ENCODE measurements at regions not wholly inside any gene's neighbourhood (a gene's known extent, or its start where the extent isn't known, plus 50 kb on each side); places are given as distances from the start of the nearest gene placed in this dataset.

DNA sequence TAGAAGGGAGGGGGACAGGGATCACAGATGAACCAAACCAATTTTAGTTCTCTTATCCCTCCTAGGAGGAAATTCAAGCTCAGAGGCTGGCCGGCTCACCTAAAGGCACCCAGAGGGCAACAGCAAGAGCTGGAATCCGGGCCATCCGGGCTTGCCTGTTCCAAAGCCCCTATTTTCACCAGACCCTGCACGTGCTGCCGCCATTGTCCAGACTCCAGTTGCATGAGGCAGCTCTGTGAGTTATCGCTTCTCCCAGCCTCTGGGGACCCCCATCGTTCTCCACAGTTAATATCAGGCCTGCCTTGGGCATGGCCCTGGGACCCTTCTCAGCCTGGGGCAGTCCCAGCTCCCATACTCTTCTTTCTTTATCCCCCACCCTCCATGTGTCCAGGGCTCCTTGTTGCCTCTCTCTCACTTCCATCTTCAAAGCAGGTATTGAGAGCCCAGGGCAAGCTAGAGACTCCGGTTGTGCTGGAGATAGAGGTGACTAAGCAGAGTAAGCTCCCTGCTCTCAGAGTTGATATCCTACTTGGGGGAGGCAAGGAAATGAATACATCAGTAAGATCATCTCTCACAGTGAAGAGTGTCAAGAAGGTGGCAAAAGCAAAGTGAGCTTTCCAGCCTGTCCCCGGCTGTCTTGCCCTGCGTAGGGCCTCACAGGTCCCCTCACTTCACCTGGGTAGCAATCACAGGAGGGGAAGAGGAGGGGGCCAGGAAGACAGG, 322.8 kb downstream of the UACA start:
- DNase-seq, result no peak

DNA sequence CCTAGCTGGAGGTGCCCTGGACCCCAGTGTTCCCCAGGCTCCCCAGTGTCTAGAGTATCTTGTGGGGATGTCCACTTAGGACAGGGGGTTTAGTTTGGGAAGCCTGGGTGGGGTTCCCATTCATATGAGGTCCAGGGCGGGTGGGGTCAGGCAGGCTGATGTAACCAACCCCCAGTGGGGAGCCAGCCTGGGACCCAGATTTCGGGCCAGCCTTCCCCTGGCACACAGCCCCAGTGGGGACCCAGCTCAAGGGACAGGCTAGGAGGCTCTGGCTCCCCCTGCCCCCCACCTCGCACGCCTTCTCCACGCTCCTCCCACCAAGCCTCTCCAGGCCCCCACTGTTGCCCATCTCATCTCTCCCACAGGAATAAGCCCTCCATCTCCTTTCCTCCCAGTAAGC, 323.5 kb downstream of the UACA start:
- DNase-seq, result no peak

- no peak for DNase-seq
Measured at GRCh38 chr15:70439304-70439877, 324.0 kb downstream of the UACA start.

GRCh38 chr15:70438776-70439175, 324.6 kb downstream of the UACA start:
- no peak for DNase-seq

DNA sequence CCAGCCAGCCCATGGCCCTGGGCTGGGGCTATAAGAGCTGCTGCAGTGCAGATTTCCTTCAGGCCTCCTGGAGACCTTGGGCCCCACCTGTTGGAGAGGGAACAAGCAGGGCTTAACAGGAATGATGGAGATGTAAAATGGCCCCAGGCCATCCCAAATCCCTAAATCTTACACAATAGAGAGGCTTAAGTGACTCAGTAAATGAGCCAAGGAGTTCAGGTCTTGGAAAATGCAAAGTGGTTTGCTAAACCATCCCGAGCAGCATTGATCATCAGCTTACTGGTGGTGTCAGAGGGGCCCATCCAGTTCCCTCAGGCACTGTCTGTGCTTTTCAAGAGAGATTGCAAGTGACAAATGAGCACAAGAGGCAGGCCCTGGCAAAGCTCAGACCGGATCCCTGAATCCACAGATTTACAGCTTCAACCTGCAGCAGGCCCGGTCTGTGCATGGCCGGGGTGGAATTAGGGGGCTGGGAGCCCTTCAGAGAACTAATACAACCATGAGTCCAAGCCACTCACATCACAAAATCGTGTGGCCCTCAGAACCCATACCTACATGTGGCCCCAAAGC, 325.4 kb downstream of the UACA start:
- DNase-seq, result no peak

DNA sequence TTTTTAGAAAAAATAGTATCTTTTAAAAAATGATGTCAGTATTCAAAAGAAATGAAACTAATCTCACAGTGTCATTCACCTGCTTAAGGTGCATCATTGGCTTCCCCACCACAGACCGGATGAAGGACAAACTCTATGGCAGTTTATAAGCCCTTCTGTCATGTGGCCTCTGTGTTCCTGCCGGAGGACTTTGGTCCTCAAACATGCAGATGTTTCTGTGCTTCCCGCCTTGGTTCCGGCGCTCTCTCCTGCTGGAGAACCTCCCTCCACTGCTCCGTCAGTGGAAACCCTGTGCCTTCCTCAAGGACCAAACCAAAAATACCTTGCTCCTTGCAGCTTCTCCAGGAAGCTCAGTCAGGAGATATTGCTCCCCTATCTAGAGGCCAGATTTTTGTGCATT, 326.3 kb downstream of the UACA start:
- no peak for DNase-seq

DNA sequence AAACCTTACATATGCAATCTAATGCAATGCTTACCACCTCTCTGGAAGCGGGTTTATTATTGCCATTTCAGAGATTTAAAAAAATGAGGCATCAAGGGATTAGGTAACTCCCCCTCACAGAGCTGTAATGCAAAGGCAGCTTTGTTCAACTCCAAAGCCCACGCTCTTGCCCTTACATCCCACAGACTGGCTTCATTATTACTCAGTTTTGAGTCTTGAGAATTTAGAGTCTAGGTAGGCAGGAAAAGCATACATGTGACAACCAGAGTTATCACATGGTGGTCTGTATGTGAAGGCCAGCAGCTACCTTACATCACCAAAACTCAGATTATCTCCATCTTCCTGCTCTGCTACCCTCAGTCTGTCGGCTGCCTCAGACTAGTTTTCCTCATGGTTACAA, 326.9 kb downstream of the UACA start:
- DNase-seq, result no peak

- no peak for DNase-seq
Measured at GRCh38 chr15:70435872-70436271, 327.5 kb downstream of the UACA start.

DNA sequence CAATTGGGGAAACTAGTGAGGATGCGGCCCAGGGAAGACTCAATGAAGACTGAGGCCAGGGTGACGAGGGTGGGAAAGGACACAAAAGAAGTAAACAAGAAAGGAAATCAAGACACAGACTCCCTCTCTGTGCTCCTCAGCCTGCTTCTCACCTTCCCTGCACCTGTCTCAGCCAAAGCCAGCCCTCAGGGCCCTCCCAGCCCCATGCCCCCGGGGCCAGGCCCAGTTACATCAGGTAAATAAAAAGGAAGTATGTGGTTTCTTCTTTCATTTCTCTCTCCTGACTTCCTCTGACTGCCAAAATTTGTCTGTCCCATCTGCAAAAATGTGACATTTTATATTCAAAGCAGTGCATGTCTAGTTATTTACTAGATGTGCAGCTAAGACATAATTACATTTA, 328.0 kb downstream of the UACA start:
- no peak for DNase-seq

DNA sequence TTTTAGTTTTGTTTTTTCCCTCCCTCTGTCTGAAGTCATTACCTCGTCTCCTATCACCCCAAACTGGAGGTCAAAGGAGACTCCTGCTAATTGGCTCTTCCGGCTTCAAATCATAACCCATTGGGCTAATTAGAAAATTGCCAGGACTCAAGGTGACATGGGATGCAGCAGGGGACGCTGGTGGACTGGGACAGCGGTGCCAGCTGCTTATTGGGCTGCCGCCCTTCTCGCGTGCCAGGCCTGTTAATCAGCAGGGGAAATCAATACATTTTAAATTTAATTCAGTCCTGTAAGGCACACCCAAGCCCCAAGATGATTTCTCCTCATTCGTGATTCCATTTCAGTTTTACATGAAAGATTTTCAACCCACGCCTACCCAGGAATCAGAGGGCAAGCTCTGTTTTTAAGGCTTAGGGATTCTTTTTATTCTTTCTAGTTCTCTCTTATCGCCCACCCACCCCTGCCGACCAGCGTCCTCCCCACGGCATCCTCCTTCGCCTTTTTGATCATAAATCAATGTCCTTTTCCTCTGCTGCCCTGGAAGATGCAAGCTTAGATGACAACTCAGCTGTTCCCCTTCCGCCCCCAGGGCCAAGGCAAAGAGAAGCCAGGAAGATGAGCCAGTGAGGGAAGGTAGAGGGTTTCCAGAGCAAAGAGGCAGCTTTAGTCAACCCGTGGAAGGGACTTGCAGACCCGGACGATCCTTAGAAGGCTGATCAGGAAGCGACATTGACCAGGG, 329.6 kb downstream of the UACA start:
- DNase-seq, result no peak

GRCh38 chr15:70432924-70433495, 330.3 kb downstream of the UACA start:
- DNase-seq, result no peak

DNA sequence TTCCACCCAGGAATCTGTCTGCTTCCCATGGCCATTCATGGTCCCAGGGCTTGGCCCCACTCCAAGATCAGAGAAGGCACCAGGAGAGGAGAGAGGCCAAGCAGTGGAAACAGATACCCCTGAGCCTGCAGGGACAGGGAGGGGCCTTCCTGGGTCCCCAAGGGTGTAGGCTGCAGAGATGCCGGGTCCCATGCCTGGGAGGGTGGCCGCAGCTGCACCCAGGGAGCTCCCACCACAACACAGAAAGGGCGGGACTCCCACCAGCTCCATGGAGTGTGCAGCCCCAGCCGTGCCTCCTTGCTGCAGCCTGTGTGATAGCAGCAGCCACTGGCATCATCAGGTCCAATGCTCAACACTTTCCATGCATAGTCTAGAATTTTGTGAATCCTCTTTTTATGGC, 331.5 kb downstream of the UACA start:
- no peak for DNase-seq

GRCh38 chr15:70430069-70430468, 332.4 kb upstream of the TLE3 start:
- no peak for DNase-seq

DNA sequence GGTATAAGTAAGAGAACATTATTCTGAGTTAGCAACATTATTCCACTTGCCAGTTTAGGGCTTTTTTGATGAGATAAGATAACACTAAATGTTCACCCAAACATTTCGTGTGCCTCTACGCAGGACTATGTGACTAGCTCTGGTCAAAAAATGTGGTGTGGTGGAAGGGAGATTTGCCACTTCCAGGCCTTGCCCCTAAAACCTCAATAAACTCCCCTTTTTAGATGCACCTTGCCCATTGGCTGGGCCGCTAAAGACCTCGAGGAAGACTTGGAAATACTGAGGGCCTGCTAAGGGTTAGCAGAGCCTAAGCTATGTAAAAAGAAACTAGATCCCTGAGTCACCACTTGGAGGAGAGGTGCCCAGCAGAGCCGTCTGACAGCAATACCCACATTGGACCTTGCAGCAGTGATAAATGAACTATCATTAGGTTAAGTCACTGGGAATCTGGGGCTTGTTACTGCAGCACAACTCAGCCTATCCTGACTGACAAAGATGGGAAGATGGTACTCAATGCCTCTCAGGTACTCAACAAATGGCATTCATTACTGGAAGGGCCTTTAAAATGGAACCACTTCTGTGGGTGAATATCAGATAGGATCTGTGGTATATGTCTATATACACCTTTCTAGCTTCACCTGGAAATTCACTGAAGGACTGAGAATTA, 331.5 kb upstream of the TLE3 start:
- DNase-seq, result no peak

DNA sequence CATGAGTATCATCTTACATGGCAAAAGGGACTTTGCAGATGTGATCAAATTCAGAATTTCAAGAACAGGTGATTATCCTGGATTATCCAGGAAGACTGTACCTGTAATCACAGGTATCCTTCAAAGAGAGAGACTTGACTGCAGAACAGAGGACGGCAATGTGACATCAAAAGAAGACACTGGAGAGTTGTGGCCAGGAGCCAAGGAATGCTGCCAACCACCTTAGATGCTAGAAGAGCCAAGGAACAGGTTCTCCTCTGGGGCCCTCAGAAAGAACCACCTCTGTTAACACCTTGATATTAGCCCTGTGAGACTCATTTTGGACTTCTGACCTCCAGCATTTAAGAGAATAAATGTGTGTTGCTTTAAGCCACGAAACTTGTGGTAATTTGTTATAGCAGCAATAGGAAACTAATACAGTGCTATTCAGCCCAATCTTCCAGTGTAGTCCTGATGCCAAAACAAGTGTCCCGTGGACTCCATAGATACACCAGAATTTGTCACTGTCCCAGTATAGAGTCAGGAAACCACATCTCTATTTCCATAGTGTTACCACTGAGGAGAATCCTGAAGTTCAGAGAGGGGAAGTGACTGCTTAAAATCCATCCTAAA, 330.6 kb upstream of the TLE3 start:
- no peak for DNase-seq

DNA sequence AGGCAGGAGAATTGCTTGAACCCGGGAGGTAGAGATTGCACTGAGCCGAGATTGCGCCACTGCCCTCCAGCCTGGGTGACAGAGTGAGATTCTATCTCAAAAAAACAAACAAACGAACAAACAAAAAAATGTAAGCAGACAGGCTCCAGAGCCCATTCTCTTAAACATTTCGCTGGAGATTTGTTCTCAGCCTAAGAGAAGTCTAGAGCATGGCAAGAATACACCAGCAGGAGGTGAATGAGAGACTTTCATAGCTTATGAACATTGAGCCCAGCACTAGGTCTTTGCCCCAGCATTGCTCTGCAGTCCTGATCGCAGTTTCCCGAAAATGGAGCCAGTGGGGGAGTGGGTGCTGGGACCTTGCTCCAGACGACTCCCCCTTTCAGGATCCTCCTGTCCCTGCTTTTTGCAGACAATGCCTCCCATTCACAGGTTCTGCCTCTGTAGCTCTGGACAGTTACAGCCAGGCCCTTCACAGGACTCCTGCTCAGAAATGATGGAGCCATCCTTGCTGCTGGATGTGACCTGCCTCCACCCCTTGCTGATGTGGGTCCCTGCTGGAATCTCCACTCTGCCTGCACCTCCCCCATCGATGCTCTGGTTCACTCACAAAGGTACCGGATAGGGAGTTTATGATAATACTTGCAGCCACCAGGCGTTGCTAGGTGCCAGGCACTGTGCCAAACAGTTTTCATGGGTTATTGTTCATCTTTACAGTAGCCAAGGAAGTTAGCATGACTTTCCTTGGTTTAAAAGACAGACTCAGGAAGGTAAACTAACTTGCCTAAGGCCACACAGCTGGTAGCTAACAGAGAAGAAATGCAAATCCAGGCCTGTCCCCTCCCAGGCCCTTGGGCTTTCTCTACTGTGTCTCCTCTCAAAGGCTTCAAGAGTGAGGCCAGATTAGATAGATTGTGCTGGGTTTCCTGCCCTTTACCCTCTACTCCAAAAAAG, 329.7 kb upstream of the TLE3 start:
- no peak for DNase-seq

DNA sequence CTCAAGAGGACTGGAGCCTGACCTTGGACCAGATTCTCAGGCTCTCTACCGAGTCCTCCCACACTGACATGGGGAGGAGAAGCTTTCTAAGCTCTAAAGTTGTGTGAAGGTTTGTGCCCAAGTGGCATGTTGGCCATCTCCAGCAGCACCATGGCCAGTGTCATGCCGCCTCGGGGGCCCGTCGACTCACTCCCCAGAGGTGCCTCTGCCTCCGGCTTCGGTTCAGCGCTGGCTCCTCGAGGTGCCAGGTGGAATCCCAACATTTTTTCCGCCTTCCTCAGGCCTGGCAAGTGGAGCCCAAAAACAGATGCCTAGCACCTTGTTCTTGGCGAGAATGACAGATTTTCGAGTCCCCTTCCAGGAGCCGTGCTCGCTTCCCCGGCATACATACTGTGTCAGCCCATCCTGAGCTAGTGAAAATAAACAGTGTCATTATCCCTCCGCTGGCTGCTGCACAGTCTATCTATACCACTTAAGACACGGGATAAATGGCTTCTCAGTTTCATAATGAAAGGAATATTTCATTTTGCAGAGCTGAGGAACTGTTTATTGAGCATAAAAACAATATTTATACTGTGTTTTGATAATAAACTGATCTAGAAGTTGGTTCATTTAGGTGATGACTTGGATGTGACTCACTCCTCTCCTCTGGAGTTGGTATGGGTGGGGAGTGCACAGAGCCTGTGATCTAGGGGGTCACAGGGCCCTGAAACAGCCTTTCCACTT, 328.5 kb upstream of the TLE3 start:
- DNase-seq, result no peak

GRCh38 chr15:70424937-70425411, 327.3 kb upstream of the TLE3 start:
- DNase-seq, result no peak

GRCh38 chr15:70423267-70423666, 325.6 kb upstream of the TLE3 start:
- DNase-seq, result no peak

GRCh38 chr15:70422342-70422741, 324.6 kb upstream of the TLE3 start:
- DNase-seq, result no peak

Measured in midbrain (tissue), 1 donor.